Activated CD8-positive, alpha-beta T cell treated with anti-CD3 and anti-CD28 coated beads for 36 hours (primary cell): ENCODE measurements at regions not wholly inside any gene's neighbourhood (a gene's known extent, or its start where the extent isn't known, plus 50 kb on each side); places are given as distances from the start of the nearest gene placed in this dataset.

Experiments
- ATAC-seq: fragments of 200-7000 bp; cut with Tn5 transposase; one replicate; pipeline ENCODE4 v1.10.0; 2021; ENCODE audit warnings: mild to moderate bottlenecking, moderate library complexity
- CTCF ChIA-PET: fragments of 350-600 bp; sonication (Branson Sonifier 250); formaldehyde crosslinking; loops from one replicate; lab custom pipeline; 2021; ENCODE audit warnings: antibody characterized with exemption; lab: Charles Lee
- POLR2A ChIA-PET: fragments of 350-600 bp; sonication (Branson Sonifier 250); formaldehyde crosslinking; loops from one replicate; lab custom pipeline; 2021; ENCODE audit warnings: antibody characterized with exemption; lab: Charles Lee
- DNase-seq: peaks from one replicate; pipeline ENCODE4 v3.0.0-alpha.2; 2020
- H3K27ac Mint-ChIP-seq: one replicate; pipeline ENCODE4 v1.8.0; 2021; ENCODE audit warnings: mild to moderate bottlenecking, mixed read lengths
- H3K27me3 Mint-ChIP-seq: one replicate; pipeline ENCODE4 v1.8.0; 2021; ENCODE audit warnings: mixed read lengths
- H3K36me3 Mint-ChIP-seq: one replicate; pipeline ENCODE4 v1.8.0; 2021; ENCODE audit warnings: low read depth, mixed read lengths
- H3K4me1 Mint-ChIP-seq: one replicate; pipeline ENCODE4 v1.8.0; 2021; ENCODE audit warnings: low read depth, mixed read lengths
- H3K4me3 Mint-ChIP-seq: one replicate; pipeline ENCODE4 v1.8.0; 2021; ENCODE audit warnings: mild to moderate bottlenecking, moderate library complexity, mixed read lengths
- H3K9me3 Mint-ChIP-seq: one replicate; pipeline ENCODE4 v1.8.0; 2021; ENCODE audit warnings: mixed read lengths
- CTCF ChIP-seq: fragments of 200-600 bp; IDR thresholded peaks from one replicate; pipeline ENCODE4 v1.8.0; 2022; ENCODE audit warnings: antibody characterized with exemption, mild to moderate bottlenecking
- intact Hi-C: fragments of 100-400 bp; cut with micrococcal nuclease; formaldehyde crosslinking; loops from one replicate; pipeline ENCODE4 v1.10.0; 2022

GRCh38 chr7:131249003-131249402, 78.7 kb upstream of the MKLN1 start:
- no peak for TF ChIP-seq CTCF
- ChIA-PET POLR2A (no interaction called here), CTCF (no interaction called here)
- Mint-ChIP-seq H3K4me3 (no peak overlapping the region), H3K9me3 (peaks cover 5% of the 10 kb centered on the region), H3K27me3 (peaks cover 1% of the 10 kb centered on the region), H3K36me3 (no peaks in the 10 kb centered on the region), H3K27ac (no peak overlapping the region), H3K4me1 (no peaks in the 10 kb centered on the region)
- DNase-seq, result no peak
- intact Hi-C loops, result no loop called here
- no peak for ATAC-seq

GRCh38 chr7:131249483-131249882, 78.2 kb upstream of the MKLN1 start:
- DNase-seq (no peak), ATAC-seq (no peak)
- intact Hi-C loops, result no loop called here
- TF ChIP-seq CTCF, result no peak
- ChIA-PET CTCF (no interaction called here), POLR2A (no interaction called here)
- peaks cover under 1% of the 10 kb centered on the region for H3K36me3 Mint-ChIP-seq
- H3K4me3 Mint-ChIP-seq, result no peak overlapping the region
- H3K27ac Mint-ChIP-seq, result no peak overlapping the region
- peaks cover 1% of the 10 kb centered on the region for H3K27me3 Mint-ChIP-seq
- no peaks in the 10 kb centered on the region for H3K4me1 Mint-ChIP-seq
- peaks cover 9% of the 10 kb centered on the region for H3K9me3 Mint-ChIP-seq

- Mint-ChIP-seq H3K9me3 (peaks cover 14% of the 10 kb centered on the region), H3K4me1 (no peaks in the 10 kb centered on the region), H3K27ac (no peak overlapping the region), H3K4me3 (no peak overlapping the region), H3K27me3 (peaks cover 1% of the 10 kb centered on the region), H3K36me3 (peaks cover 4% of the 10 kb centered on the region)
- ChIA-PET POLR2A (interaction anchor here (0.6 kb wide), 1 partner anchor 208 kb away, joined by 3 read pairs; no protein-coding TSS in a partner anchor), CTCF (interaction anchor here (1.4 kb wide), 1 partner anchor 54 kb away, joined by 3 read pairs; no protein-coding TSS in a partner anchor)
- ATAC-seq, result no peak
- intact Hi-C loops, result no loop called here
- DNase-seq, result no peak
- TF ChIP-seq CTCF, result no peak
Measured at GRCh38 chr7:131250331-131250730, 77.3 kb upstream of the MKLN1 start.

- POLR2A ChIA-PET, result no interaction called here
Measured at GRCh38 chr7:131251371-131251770, 76.3 kb upstream of the MKLN1 start.

GRCh38 chr7:131252976-131253375, 74.7 kb upstream of the MKLN1 start:
- CTCF ChIA-PET, result no interaction called here
- intact Hi-C loops, result no loop called here
- POLR2A ChIA-PET, result interaction anchor here (0.5 kb wide), 1 partner anchor 69 kb away, joined by 3 read pairs; no protein-coding TSS in a partner anchor

More at GRCh38 chr7:131251371-131251770, 76.3 kb upstream of the MKLN1 start:
- ATAC-seq (no peak), DNase-seq (no peak)
- intact Hi-C loops, result no loop called here
- Mint-ChIP-seq H3K36me3 (peaks cover 4% of the 10 kb centered on the region), H3K4me1 (no peaks in the 10 kb centered on the region), H3K9me3 (peaks cover 14% of the 10 kb centered on the region), H3K4me3 (no peak overlapping the region), H3K27me3 (peaks cover 1% of the 10 kb centered on the region), H3K27ac (no peak overlapping the region)
- CTCF ChIA-PET, result interaction anchor here (1.4 kb wide), 1 partner anchor 53 kb away, joined by 3 read pairs; no protein-coding TSS in a partner anchor
- no peak for TF ChIP-seq CTCF

More at GRCh38 chr7:131252976-131253375, 74.7 kb upstream of the MKLN1 start:
- DNase-seq, result no peak
- no peak for TF ChIP-seq CTCF
- no peak for ATAC-seq
- Mint-ChIP-seq H3K4me1 (no peaks in the 10 kb centered on the region), H3K4me3 (no peak overlapping the region), H3K9me3 (peaks cover 14% of the 10 kb centered on the region), H3K27me3 (peaks cover 1% of the 10 kb centered on the region), H3K27ac (no peak overlapping the region), H3K36me3 (peaks cover 4% of the 10 kb centered on the region)
